ENCODE measurements at regions not wholly inside any gene's neighbourhood (a gene's known extent, or its start where the extent isn't known, plus 50 kb on each side); places are given as distances from the start of the nearest gene placed in this dataset.

DNA sequence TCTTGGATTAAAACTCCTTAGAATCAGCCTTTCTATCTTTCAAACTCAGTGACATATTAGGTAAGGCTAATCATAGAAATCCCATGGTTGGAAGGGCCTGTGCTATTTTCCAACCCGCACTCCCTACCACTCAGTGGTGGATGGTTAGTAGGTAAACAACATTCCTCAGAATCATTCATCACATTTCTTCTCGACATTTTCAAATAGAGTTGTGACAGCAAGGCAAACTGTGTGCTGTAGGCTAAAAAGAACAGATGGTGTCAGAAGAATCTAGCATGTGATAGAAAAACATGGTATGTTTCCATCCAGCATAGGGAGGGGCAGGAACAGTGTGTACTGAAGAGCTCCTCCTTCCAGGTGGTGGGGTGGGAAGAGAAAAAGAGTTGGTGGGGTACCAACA, 227.3 kb upstream of the NMUR2 start:
- no peak overlapping the region for H3K4me3 ChIP-seq (ENCODE audit: low read depth, low read length)
- CTCF ChIA-PET: no interaction called here
- no peak for DNase-seq (ENCODE audit: low read depth, low spot score)
- POLR2A ChIA-PET: no interaction called here
- TF ChIP-seq, protein P1, sequence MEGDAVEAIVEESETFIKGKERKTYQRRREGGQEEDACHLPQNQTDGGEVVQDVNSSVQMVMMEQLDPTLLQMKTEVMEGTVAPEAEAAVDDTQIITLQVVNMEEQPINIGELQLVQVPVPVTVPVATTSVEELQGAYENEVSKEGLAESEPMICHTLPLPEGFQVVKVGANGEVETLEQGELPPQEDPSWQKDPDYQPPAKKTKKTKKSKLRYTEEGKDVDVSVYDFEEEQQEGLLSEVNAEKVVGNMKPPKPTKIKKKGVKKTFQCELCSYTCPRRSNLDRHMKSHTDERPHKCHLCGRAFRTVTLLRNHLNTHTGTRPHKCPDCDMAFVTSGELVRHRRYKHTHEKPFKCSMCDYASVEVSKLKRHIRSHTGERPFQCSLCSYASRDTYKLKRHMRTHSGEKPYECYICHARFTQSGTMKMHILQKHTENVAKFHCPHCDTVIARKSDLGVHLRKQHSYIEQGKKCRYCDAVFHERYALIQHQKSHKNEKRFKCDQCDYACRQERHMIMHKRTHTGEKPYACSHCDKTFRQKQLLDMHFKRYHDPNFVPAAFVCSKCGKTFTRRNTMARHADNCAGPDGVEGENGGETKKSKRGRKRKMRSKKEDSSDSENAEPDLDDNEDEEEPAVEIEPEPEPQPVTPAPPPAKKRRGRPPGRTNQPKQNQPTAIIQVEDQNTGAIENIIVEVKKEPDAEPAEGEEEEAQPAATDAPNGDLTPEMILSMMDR (IDR thresholded peaks at IDR 0.05; ENCODE audit: insufficient read depth, low read length, missing control alignments): no peak

- ChIA-PET POLR2A (no interaction called here), CTCF (no interaction called here)
- H3K4me3 ChIP-seq (ENCODE audit: low read depth, low read length): no peak overlapping the region
- no peak for DNase-seq (ENCODE audit: low read depth, low spot score)
- TF ChIP-seq, protein P1 (IDR thresholded peaks at IDR 0.05; ENCODE audit: insufficient read depth, low read length, missing control alignments): no peak
Measured at GRCh38 chr5:152634586-152634985, 229.5 kb upstream of the NMUR2 start.

DNA sequence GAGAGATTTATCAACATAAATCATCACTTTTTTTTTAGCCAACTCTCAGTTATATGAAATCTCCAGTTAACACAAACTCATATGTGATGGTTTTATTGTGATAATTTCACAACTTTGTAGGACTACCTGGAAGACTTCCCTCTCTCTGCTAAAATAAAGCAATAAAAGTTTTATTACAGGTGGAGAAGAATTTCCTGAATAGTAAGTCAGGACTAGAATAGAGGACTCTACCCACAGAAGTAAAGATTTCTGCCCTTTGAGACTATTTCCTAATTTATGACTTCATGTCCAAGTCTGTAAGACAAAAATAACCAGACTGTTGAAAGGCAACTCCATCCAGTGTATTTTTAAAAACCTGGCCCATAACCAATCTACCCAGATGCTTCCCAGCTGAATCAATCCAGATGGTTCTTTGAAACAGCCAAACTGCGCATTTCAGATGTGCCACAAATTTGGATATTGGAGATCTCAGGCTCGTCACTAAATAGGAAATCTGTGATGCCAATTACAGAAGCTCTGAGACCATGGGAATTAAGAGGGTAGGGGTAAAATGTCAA, 234.0 kb upstream of the NMUR2 start:
- ChIA-PET CTCF (no interaction called here), POLR2A (no interaction called here)
- no peak overlapping the region for H3K4me3 ChIP-seq (ENCODE audit: low read depth, low read length)
- TF ChIP-seq, protein P1 (IDR thresholded peaks at IDR 0.05; ENCODE audit: insufficient read depth, low read length, missing control alignments): no peak
- DNase-seq (ENCODE audit: low read depth, low spot score): no peak

- ChIA-PET POLR2A (no interaction called here), CTCF (no interaction called here)
- no peak for DNase-seq (ENCODE audit: low read depth, low spot score)
- no peak overlapping the region for H3K4me3 ChIP-seq (ENCODE audit: low read depth, low read length)
- TF ChIP-seq, protein P1 (IDR thresholded peaks at IDR 0.05; ENCODE audit: insufficient read depth, low read length, missing control alignments): no peak
Measured at GRCh38 chr5:152641970-152642805, 237.1 kb upstream of the NMUR2 start.

- H3K4me3 ChIP-seq (ENCODE audit: low read depth, low read length): no peak overlapping the region
- no peak for DNase-seq (ENCODE audit: low read depth, low spot score)
- ChIA-PET CTCF (no interaction called here), POLR2A (no interaction called here)
- TF ChIP-seq, protein P1 (IDR thresholded peaks at IDR 0.05; ENCODE audit: insufficient read depth, low read length, missing control alignments): no peak
Measured at GRCh38 chr5:152642880-152643279, 237.8 kb upstream of the NMUR2 start.

DNA sequence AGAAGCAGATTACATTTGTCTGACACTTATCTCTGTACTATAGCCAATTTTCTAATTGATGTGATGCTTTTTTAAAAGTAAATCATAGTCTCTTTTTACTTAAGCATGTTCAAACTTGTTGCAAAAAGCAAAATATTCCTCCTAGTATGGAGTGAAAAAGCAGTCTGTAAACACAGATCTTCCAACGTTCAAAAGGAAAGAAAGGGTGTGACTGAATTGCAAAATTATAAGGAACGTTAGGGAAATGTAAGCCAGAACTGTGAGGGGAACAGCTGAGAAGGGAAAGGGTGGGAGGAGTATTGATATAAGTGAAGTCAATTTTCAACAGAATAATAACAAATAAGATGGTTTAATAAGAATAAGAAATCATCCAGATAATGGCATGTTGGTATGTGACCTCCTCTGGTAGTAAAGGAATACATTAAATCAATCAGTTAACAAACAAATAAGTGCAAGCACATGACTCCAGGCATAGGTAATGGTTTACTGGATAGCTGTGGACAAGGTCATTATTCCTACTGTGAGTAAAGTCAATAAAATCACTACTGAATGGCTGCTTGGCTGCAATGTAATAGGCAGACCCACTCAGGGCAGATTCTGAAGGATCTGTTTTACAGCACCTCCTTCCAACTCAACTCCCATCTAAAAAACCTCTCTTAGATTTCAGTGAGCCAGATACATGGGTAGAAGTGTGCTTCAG, 239.1 kb upstream of the NMUR2 start:
- POLR2A ChIA-PET: no interaction called here

More for the DNA sequence above, 239.1 kb upstream of the NMUR2 start:
- CTCF ChIA-PET: no interaction called here
- H3K4me3 ChIP-seq (ENCODE audit: low read depth, low read length): no peak overlapping the region
- TF ChIP-seq, protein P1 (IDR thresholded peaks at IDR 0.05; ENCODE audit: insufficient read depth, low read length, missing control alignments): no peak
- DNase-seq (ENCODE audit: low read depth, low spot score): no peak
